ENCODE measurements at regions not wholly inside any gene's neighbourhood (a gene's known extent, or its start where the extent isn't known, plus 50 kb on each side); places are given as distances from the start of the nearest gene placed in this dataset.

GRCh38 chr12:41731061-41731460 lies 413.6 kb downstream of the GXYLT1 start:
- in situ Hi-C loops (cut with MboI): no loop called here
- ATAC-seq: no peak
- Histone ChIP-seq H3K36me3 (ENCODE audit: control insufficient read depth in 2 of 2, insufficient read depth in 2 of 2, low read length in 1 of 2) (no peaks in the 10 kb centered on the region), H3K9ac (ENCODE audit: control insufficient read depth, insufficient read depth, low read length) (no peak overlapping the region), H3K9me3 (replicated peaks; ENCODE audit: control insufficient read depth, insufficient read depth, low read length) (no peaks in the 10 kb centered on the region), H3K27me3 (replicated peaks in 1 of 2; ENCODE audit: control insufficient read depth in 2 of 2, insufficient read depth in 2 of 2, low read length in 1 of 2) (no peaks in the 10 kb centered on the region), H3K79me2 (ENCODE audit: control insufficient read depth, insufficient read depth, low read length) (no peaks in the 10 kb centered on the region), H3K27ac (ENCODE audit: control insufficient read depth, insufficient read depth) (no peak overlapping the region), H2AFZ (ENCODE audit: control insufficient read depth, low read depth, low read length) (no peak overlapping the region), H3K4me2 (ENCODE audit: control insufficient read depth, insufficient read depth) (no peak overlapping the region), H4K20me1 (ENCODE audit: control insufficient read depth, insufficient read depth) (no peaks in the 10 kb centered on the region), H3K4me1 (ENCODE audit: control insufficient read depth, insufficient read depth, low read length) (no peaks in the 10 kb centered on the region), H3K4me3 (no peak overlapping the region)
- ChIA-PET RAD21 (ENCODE audit: unreplicated experiment) (no interaction called here), POLR2A (no interaction called here), CTCF (interaction anchor here (1.3 kb wide), 1 partner anchor 10 kb away, joined by 3 read pairs; no protein-coding TSS in a partner anchor), SMC1A (ENCODE audit: uncharacterized antibody, unreplicated experiment) (no interaction called here)
- no peak for DNase-seq (ENCODE audit: low read depth, low spot score)
- no peak for FAIRE-seq
- intact Hi-C loops (cut with micrococcal nuclease; ENCODE audit: unreplicated experiment): no loop called here
- BruUV-seq (replicated peaks): no TSS peak
- 47% methylated on average over 2 of the region's 2 CpGs for WGBS (ENCODE audit: insufficient coverage, insufficient replicate concordance, low lambda C conversion rate, missing lambda C conversion rate)
- TF ChIP-seq SPI1 (IDR thresholded peaks at IDR 0.05; ENCODE audit: borderline replicate concordance, insufficient read depth, low read depth, low read length) (no peak), USF1 (IDR thresholded peaks at IDR 0.05; ENCODE audit: borderline replicate concordance, extremely low read length, insufficient read depth, low read depth, low read length) (no peak), PAX8 (IDR thresholded peaks at IDR 0.05) (no peak), ESRRA (IDR thresholded peaks at IDR 0.05; ENCODE audit: low read length) (no peak), GABPA (IDR thresholded peaks at IDR 0.05; ENCODE audit: low read depth) (no peak), CEBPB (IDR thresholded peaks at IDR 0.05; ENCODE audit: borderline replicate concordance in 1 of 2, low read depth in 2 of 2, low read length in 2 of 2) (no peak), TBL1XR1 (IDR thresholded peaks at IDR 0.05; ENCODE audit: low read depth, low read length) (no peak), SMAD5 (IDR thresholded peaks at IDR 0.05; ENCODE audit: low read depth) (no peak), HSF1 (IDR thresholded peaks at IDR 0.05; ENCODE audit: low read depth, low read length) (no peak), ZNF687 (IDR thresholded peaks at IDR 0.05) (no peak), ZNF217 (IDR thresholded peaks at IDR 0.05) (no peak), MLLT1 (IDR thresholded peaks at IDR 0.05) (no peak), BCL11A (IDR thresholded peaks at IDR 0.05; ENCODE audit: low read depth, low read length) (no peak), POLR2A (IDR thresholded peaks at IDR 0.05; ENCODE audit: low read depth, low read length) (no peak), EED (IDR thresholded peaks at IDR 0.05; ENCODE audit: low read depth) (no peak), ZSCAN29 (IDR thresholded peaks at IDR 0.05) (no peak)

Measured in GM12878 (cell line).